Endothelial cell of umbilical vein (primary cell): ENCODE measurements at regions not wholly inside any gene's neighbourhood (a gene's known extent, or its start where the extent isn't known, plus 50 kb on each side); places are given as distances from the start of the nearest gene placed in this dataset.

ENCODE experiments used
- CTCF ChIP-seq, 2 donors: IDR thresholded peaks; 1 replicate in 1 of 2; 2 replicates in 1 of 2; pipeline ENCODE4 v1.5.1; 2011; ENCODE audit warnings: low read length in 2 of 2, mild to moderate bottlenecking in 2 of 2, moderate library complexity in 2 of 2, control low read depth in 1 of 2, inconsistent platforms in 1 of 2, low read depth in 1 of 2; ENCODE audit not compliant: insufficient read depth in 1 of 2; ENCODE audit errors: extremely low read depth in 1 of 2
- EZH2 ChIP-seq: IDR thresholded peaks from 2 replicates; pipeline ENCODE4 v1.6.1; 2012; ENCODE audit warnings: borderline replicate concordance, low read depth, mild to moderate bottlenecking, moderate library complexity, low read length, inconsistent platforms; ENCODE audit not compliant: severe bottlenecking
- GATA2 ChIP-seq: IDR thresholded peaks from 2 replicates; pipeline ENCODE4 v1.7.0; 2011; ENCODE audit warnings: low read depth, mild to moderate bottlenecking, moderate library complexity, mixed read lengths, low read length; ENCODE audit not compliant: insufficient read length, insufficient read depth
- JUN ChIP-seq: IDR thresholded peaks from 2 replicates; pipeline ENCODE4 v1.6.1; 2011; ENCODE audit warnings: borderline replicate concordance, low read depth; ENCODE audit not compliant: insufficient read length, insufficient read depth
- MAX ChIP-seq: IDR thresholded peaks from 2 replicates; pipeline ENCODE4 v1.6.1; 2011; ENCODE audit not compliant: insufficient read depth, insufficient read length
- MYC ChIP-seq: IDR thresholded peaks from one replicate; pipeline ENCODE4 v1.6.1; 2011; ENCODE audit warnings: mild to moderate bottlenecking, low read depth, low read length
- POLR2A ChIP-seq: IDR thresholded peaks from 2 replicates; pipeline ENCODE4 v1.6.1; 2012; ENCODE audit warnings: low read depth, mild to moderate bottlenecking, control low read depth, low read length
- POLR2AphosphoS5 ChIP-seq: IDR thresholded peaks from 2 replicates; pipeline ENCODE4 v1.6.1; 2012; ENCODE audit warnings: low read depth, mild to moderate bottlenecking, control low read depth, low read length, moderate library complexity; ENCODE audit not compliant: insufficient read depth

- TF ChIP-seq POLR2AphosphoS5, result no peak
- no peak for TF ChIP-seq POLR2A
- no peak for TF ChIP-seq CTCF (IDR thresholded peaks at IDR 0.05; ENCODE audit: extremely low read depth in 1 of 2, insufficient read depth in 1 of 2, low read depth in 1 of 2, low read length in 2 of 2)
- TF ChIP-seq MAX, result no peak
- TF ChIP-seq GATA2, result no peak
- TF ChIP-seq EZH2, result no peak
- no peak for TF ChIP-seq JUN
- no peak for TF ChIP-seq MYC
Observed at GRCh38 chr4:154013576-154013975, 224.7 kb upstream of the SFRP2 start.
